ENCODE measurements at regions not wholly inside any gene's neighbourhood (a gene's known extent, or its start where the extent isn't known, plus 50 kb on each side); places are given as distances from the start of the nearest gene placed in this dataset.

GRCh38 chr1:38173157-38173831 is 126.7 kb upstream of the POU3F1 start:
- TF ChIP-seq, protein P1, sequence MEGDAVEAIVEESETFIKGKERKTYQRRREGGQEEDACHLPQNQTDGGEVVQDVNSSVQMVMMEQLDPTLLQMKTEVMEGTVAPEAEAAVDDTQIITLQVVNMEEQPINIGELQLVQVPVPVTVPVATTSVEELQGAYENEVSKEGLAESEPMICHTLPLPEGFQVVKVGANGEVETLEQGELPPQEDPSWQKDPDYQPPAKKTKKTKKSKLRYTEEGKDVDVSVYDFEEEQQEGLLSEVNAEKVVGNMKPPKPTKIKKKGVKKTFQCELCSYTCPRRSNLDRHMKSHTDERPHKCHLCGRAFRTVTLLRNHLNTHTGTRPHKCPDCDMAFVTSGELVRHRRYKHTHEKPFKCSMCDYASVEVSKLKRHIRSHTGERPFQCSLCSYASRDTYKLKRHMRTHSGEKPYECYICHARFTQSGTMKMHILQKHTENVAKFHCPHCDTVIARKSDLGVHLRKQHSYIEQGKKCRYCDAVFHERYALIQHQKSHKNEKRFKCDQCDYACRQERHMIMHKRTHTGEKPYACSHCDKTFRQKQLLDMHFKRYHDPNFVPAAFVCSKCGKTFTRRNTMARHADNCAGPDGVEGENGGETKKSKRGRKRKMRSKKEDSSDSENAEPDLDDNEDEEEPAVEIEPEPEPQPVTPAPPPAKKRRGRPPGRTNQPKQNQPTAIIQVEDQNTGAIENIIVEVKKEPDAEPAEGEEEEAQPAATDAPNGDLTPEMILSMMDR (conservative IDR thresholded peaks at IDR 0.05; ENCODE audit: low read depth, low read length): no peak
- peak; percentile 86 for DNase-seq (ENCODE audit: low read depth)
- no peak overlapping the region for H3K4me3 ChIP-seq (ENCODE audit: low read depth, low read length)

- no peak overlapping the region for H3K4me3 ChIP-seq (ENCODE audit: low read depth, low read length)
- DNase-seq (ENCODE audit: low read depth): no peak
- TF ChIP-seq, protein P1 (conservative IDR thresholded peaks at IDR 0.05; ENCODE audit: low read depth, low read length): no peak
These were observed 122.5 kb upstream of the POU3F1 start for GRCh38 chr1:38169121-38169520.

DNA sequence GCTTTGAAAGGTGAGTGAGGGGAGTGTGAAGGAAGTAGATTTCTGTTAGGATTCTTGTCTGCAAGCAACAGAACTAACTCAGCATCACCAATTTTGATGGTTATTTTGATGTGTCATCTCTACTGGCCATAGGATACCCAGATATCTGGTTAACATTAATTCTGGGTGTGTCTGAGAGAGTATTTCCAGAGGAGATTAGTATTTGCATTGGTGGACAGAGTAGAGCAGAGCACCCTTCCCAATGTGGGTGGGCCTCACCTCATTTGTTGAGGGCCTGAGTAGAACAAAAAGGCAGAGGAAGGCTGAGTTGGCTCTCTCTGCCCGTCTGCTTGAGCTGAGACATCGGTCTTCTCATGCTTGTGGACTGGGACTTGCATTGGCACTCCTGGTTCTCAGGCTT is 121.8 kb upstream of the POU3F1 start:
- H3K4me3 ChIP-seq (ENCODE audit: low read depth, low read length): no peak overlapping the region
- no peak for DNase-seq (ENCODE audit: low read depth)
- TF ChIP-seq, protein P1 (conservative IDR thresholded peaks at IDR 0.05; ENCODE audit: low read depth, low read length): no peak

DNA sequence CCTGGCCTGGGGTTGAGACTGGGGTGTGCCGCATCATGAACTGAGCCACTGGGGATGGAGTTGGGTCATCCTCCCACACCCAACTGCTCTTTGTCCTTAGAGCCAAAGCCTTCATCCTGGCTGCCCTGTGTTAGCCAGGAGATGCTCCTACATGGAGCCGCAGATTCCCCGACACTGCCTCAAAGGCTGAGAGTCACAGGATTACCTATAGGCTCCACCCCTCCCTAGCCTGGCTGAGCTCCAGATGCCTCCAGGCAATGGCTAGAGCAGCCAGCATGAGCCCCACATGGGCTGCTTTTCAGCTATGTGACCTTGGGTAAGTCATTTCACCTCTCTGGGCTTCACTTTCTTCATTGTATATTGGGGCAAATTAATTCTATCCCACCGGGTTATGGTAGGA is 119.9 kb upstream of the POU3F1 start:
- TF ChIP-seq, protein P1 (conservative IDR thresholded peaks at IDR 0.05; ENCODE audit: low read depth, low read length): no peak
- DNase-seq (ENCODE audit: low read depth): no peak
- H3K4me3 ChIP-seq (ENCODE audit: low read depth, low read length): no peak overlapping the region

- TF ChIP-seq, protein P1 (conservative IDR thresholded peaks at IDR 0.05; ENCODE audit: low read depth, low read length): no peak
- DNase-seq (ENCODE audit: low read depth): no peak
- H3K4me3 ChIP-seq (ENCODE audit: low read depth, low read length): no peak overlapping the region
These were observed 107.3 kb upstream of the POU3F1 start for GRCh38 chr1:38153778-38154470.

DNA sequence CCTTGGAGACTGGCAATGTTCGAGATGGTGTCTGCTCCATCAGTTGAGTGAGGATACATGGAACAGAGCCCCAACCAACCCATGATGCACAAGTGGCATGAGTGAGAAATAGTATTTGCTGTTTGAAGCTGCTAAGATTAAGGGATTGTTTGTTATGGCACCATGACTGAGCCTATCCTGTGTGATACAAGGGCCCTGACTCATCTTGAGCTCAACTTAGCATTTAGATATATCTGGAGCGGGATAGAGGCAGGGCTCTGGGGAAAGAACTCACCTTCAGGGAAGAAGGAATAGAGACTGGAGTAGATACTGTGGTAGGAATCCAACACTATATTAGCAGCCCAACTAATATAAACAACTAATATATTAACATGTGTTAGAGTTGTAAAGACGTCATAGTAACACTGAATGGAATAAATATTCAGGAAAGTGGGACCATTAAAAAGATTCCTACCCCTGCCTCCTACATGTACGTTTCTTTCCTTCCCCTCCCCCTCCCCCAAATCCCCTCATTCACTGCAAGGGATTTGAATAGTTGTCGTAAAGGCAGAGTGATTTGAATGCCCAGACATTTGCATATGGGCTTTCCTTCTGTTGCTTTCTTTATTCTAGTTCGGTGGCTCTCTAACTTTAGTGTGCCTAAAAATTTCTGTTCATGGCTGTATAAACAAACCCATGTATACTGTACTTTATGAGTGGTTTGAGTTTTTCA is 106.6 kb upstream of the POU3F1 start:
- no peak for DNase-seq (ENCODE audit: low read depth)
- no peak overlapping the region for H3K4me3 ChIP-seq (ENCODE audit: low read depth, low read length)
- TF ChIP-seq, protein P1 (conservative IDR thresholded peaks at IDR 0.05; ENCODE audit: low read depth, low read length): no peak
